Esophagus muscularis mucosa (tissue), 4 donors: ENCODE measurements at regions not wholly inside any gene's neighbourhood (a gene's known extent, or its start where the extent isn't known, plus 50 kb on each side); places are given as distances from the start of the nearest gene placed in this dataset.

Experiments
- EP300 ChIP-seq: sonication (generic); formaldehyde crosslinking; IDR thresholded peaks from one replicate; pipeline ENCODE4 v1.6.1; 2017; ENCODE audit warnings: antibody characterized with exemption
- POLR2A ChIP-seq: fragments of 450-650 bp; IDR thresholded peaks from one replicate; pipeline ENCODE4 v1.6.1; 2017; ENCODE audit warnings: antibody characterized with exemption, moderate library complexity, mild to moderate bottlenecking, low read depth
- TF ChIP-seq, protein P1 (sequence below), 3 experiments: fragments of 200-600 bp in 2 of 3; fragments of 450-650 bp in 1 of 3; sonication (generic) in 2 of 3; IDR thresholded peaks; one replicate each; pipeline ENCODE4 v1.5.1; 2017 to 2019; ENCODE audit warnings: antibody characterized with exemption in 3 of 3, mild to moderate bottlenecking in 2 of 3, moderate library complexity in 1 of 3

DNA sequence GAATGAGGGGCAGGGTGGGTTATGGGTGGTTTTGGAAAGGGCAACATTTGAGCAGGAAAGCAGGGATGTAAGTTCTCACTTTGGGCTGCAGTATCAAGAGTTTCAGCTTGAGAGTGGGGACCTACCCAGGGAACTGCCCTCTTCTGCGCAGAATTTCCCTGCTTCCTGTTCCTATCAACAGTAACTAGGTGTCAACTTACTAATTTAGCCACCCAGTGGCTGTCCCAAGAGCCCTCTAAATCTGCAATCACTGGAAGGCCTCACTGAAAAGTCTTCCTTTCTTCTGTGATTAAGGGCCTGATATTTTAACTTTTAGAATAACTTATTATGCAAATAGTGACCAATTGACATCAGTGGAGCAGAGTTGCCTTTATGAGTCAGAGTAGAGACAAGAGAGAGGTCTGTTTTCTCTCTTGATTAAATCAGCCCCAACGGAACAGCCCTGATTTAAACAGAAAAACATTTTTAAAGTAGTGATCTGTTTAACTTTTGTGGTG lies 118.2 kb upstream of the RIPOR2 start:
- TF ChIP-seq, protein P1, sequence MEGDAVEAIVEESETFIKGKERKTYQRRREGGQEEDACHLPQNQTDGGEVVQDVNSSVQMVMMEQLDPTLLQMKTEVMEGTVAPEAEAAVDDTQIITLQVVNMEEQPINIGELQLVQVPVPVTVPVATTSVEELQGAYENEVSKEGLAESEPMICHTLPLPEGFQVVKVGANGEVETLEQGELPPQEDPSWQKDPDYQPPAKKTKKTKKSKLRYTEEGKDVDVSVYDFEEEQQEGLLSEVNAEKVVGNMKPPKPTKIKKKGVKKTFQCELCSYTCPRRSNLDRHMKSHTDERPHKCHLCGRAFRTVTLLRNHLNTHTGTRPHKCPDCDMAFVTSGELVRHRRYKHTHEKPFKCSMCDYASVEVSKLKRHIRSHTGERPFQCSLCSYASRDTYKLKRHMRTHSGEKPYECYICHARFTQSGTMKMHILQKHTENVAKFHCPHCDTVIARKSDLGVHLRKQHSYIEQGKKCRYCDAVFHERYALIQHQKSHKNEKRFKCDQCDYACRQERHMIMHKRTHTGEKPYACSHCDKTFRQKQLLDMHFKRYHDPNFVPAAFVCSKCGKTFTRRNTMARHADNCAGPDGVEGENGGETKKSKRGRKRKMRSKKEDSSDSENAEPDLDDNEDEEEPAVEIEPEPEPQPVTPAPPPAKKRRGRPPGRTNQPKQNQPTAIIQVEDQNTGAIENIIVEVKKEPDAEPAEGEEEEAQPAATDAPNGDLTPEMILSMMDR (IDR thresholded peaks at IDR 0.05), result no peak
- TF ChIP-seq POLR2A (no peak), EP300 (no peak)
